Left lung (tissue), 4 donors: ENCODE measurements at regions not wholly inside any gene's neighbourhood (a gene's known extent, or its start where the extent isn't known, plus 50 kb on each side); places are given as distances from the start of the nearest gene placed in this dataset.

Experiments
- ATAC-seq: fragments of 200-7000 bp; cut with Tn5 transposase; one replicate; pipeline ENCODE4 v1.9.1; 2020; ENCODE audit warnings: moderate library complexity
- DNase-seq, 4 donors: peaks; one replicate each; pipeline ENCODE4 v3.0.0-alpha.2; 2013 to 2020
- H3K27ac ChIP-seq, 2 donors: fragments of 200-600 bp; sonication (generic) in 1 of 2; one replicate each; pipeline versions ENCODE4 v1.5.0 to v1.8.0; 2020 to 2021
- H3K27me3 ChIP-seq, 2 donors: fragments of 200-600 bp; sonication (generic) in 1 of 2; one replicate each; pipeline versions ENCODE4 v1.5.0 to v1.8.0; 2020 to 2021
- H3K36me3 ChIP-seq, 2 donors: fragments of 200-600 bp; sonication (generic) in 1 of 2; one replicate each; pipeline versions ENCODE4 v1.5.0 to v1.8.0; 2020 to 2021
- H3K4me1 ChIP-seq, 2 donors: fragments of 200-600 bp; one replicate each; pipeline ENCODE4 v1.8.0; 2021
- H3K4me3 ChIP-seq, 2 donors: fragments of 200-600 bp; sonication (generic) in 1 of 2; one replicate each; pipeline versions ENCODE4 v1.5.0 to v1.8.0; 2020 to 2021; ENCODE audit warnings: mild to moderate bottlenecking in 1 of 2
- H3K9me3 ChIP-seq, 2 donors: fragments of 200-600 bp; sonication (generic) in 1 of 2; one replicate each; pipeline versions ENCODE4 v1.5.0 to v1.8.0; 2020 to 2021
- CTCF ChIP-seq, 2 donors: fragments of 200-600 bp; sonication (generic) in 1 of 2; IDR thresholded peaks; one replicate each; pipeline versions ENCODE4 v1.5.0 to v1.8.0; 2021; ENCODE audit warnings: antibody characterized with exemption in 2 of 2
- intact Hi-C, 2 donors: fragments of 100-400 bp; cut with DNase I; formaldehyde crosslinking; loops; one replicate each; pipeline versions ENCODE4 v1.11.2 to v1.14.2; 2022
- donor health status: DM: no; HTN: yes; CAD: no.
- donor health status: DM: no; HTN: no; CAD: no.

- no peaks in the 10 kb centered on the region for H3K36me3 ChIP-seq
- no peaks in the 10 kb centered on the region for H3K4me1 ChIP-seq
- no peak overlapping the region for H3K27ac ChIP-seq
- H3K27me3 ChIP-seq: no peaks in the 10 kb centered on the region
- no peak overlapping the region for H3K4me3 ChIP-seq
- H3K9me3 ChIP-seq: peaks cover 0 to 4% of the 10 kb centered on the region in 2 donors
- intact Hi-C loops: no loop called here
- DNase-seq: no peak
- no peak for ATAC-seq
- no peak for TF ChIP-seq CTCF (IDR thresholded peaks at IDR 0.05)
Measured at GRCh38 chr6:849075-849506, 156.2 kb upstream of the EXOC2 start.

GRCh38 chr6:845566-845965, 152.6 kb upstream of the EXOC2 start:
- Histone ChIP-seq H3K27ac (no peak overlapping the region), H3K4me3 (no peak overlapping the region), H3K36me3 (no peaks in the 10 kb centered on the region), H3K9me3 (no peaks in the 10 kb centered on the region), H3K4me1 (no peaks in the 10 kb centered on the region), H3K27me3 (no peaks in the 10 kb centered on the region)
- peak in 1 of 4 donors; percentile 83 for DNase-seq
- intact Hi-C loops: no loop called here
- ATAC-seq: no peak
- TF ChIP-seq CTCF (IDR thresholded peaks at IDR 0.05): no peak

- intact Hi-C loops: no loop called here
- Histone ChIP-seq H3K9me3 (no peaks in the 10 kb centered on the region), H3K4me1 (no peaks in the 10 kb centered on the region), H3K27me3 (no peaks in the 10 kb centered on the region), H3K36me3 (no peaks in the 10 kb centered on the region), H3K27ac (no peak overlapping the region), H3K4me3 (no peak overlapping the region)
- ATAC-seq: no peak
- TF ChIP-seq CTCF (IDR thresholded peaks at IDR 0.05): no peak
- peak in 1 of 4 donors; percentile 34 for DNase-seq
Measured at GRCh38 chr6:845101-845500, 152.2 kb upstream of the EXOC2 start.

- Histone ChIP-seq H3K27ac (no peak overlapping the region), H3K36me3 (no peaks in the 10 kb centered on the region), H3K27me3 (no peaks in the 10 kb centered on the region), H3K4me1 (no peaks in the 10 kb centered on the region), H3K4me3 (no peak overlapping the region), H3K9me3 (no peaks in the 10 kb centered on the region)
- no peak for TF ChIP-seq CTCF (IDR thresholded peaks at IDR 0.05)
- ATAC-seq: no peak
- peak in 1 of 4 donors; percentile 46 for DNase-seq
- intact Hi-C loops: no loop called here
Measured at GRCh38 chr6:842141-842540, 149.2 kb upstream of the EXOC2 start.

- intact Hi-C loops: no loop called here
- H3K36me3 ChIP-seq: no peaks in the 10 kb centered on the region
- TF ChIP-seq CTCF (IDR thresholded peaks at IDR 0.05): no peak
- H3K4me3 ChIP-seq: no peak overlapping the region
- no peaks in the 10 kb centered on the region for H3K4me1 ChIP-seq
- no peaks in the 10 kb centered on the region for H3K27me3 ChIP-seq
- H3K27ac ChIP-seq: no peak overlapping the region
- DNase-seq (no peak), ATAC-seq (no peak)
- H3K9me3 ChIP-seq: no peaks in the 10 kb centered on the region
Measured at GRCh38 chr6:841569-841968, 148.6 kb upstream of the EXOC2 start.
